ENCODE measurements at regions not wholly inside any gene's neighbourhood (a gene's known extent, or its start where the extent isn't known, plus 50 kb on each side); places are given as distances from the start of the nearest gene placed in this dataset.

DNA sequence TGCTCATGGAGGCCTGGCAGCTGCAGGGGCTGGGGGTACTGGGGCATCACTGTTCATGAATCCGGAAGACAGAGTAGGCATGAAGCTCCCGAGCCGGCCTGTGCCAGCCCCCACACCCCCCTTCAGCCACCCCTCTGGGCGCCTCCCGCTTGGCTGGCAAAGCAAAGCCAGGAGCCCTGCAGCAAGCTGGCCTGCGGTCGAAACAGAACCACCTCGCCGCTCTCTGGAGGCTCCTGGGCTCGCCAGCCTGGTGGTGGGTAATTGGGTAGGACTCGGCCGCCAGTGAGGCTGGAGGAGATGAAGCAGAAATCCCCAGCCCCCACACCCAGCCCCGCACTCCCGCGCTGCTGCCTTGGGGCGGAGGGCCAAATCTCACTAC is 70.9 kb upstream of the GPC1 start:
- Histone ChIP-seq H2BK120ac (ENCODE audit: low read depth, low read length) (no peak overlapping the region), H2BK20ac (ENCODE audit: low read depth, low read length) (no peak overlapping the region), H3K4ac (ENCODE audit: low read depth, low read length) (no peak overlapping the region), H4K5ac (ENCODE audit: low read depth, low read length) (no peak overlapping the region), H4K8ac (ENCODE audit: low read depth in 2 of 2, low read length in 2 of 2) (no peak overlapping the region), H3K56ac (ENCODE audit: extremely low read depth, insufficient read depth, low read length) (no peak overlapping the region), H3K27ac (ENCODE audit: insufficient read depth, low read length) (no peak overlapping the region), H3K18ac (ENCODE audit: low read depth, low read length) (no peak overlapping the region), H2AK5ac (ENCODE audit: low read depth, low read length) (no peak overlapping the region), H2AFZ (replicated peaks; ENCODE audit: low read length, poor library complexity) (no peak overlapping the region), H2BK15ac (ENCODE audit: low read depth, low read length) (no peak overlapping the region), H3K9me3 (ENCODE audit: control insufficient read depth, insufficient read depth, low read length) (peaks cover 21% of the 10 kb centered on the region), H3K9ac (ENCODE audit: low read depth, low read length) (no peak overlapping the region), H3K4me2 (ENCODE audit: low read depth, low read length) (no peak overlapping the region), H3K4me3 (ENCODE audit: insufficient read depth, low read depth, low read length) (no peak overlapping the region), H2AK9ac (replicated peaks; ENCODE audit: low read depth, low read length, poor library complexity) (no peak overlapping the region), H3K36me3 (ENCODE audit: control insufficient read depth, insufficient read depth, low read length) (no peaks in the 10 kb centered on the region), H3K9me1 (ENCODE audit: insufficient read depth, low read length) (peaks cover 10% of the 10 kb centered on the region), H3K4me1 (ENCODE audit: control insufficient read depth, insufficient read depth, low read length) (peaks cover 6% of the 10 kb centered on the region), H3K79me1 (ENCODE audit: low read depth in 1 of 2, low read length in 2 of 2) (0 out of 4 replicates have a peak, but pooled peaks cover 0 to 2% of the 10 kb centered on the region in 2 experiments), H3K23ac (ENCODE audit: low read depth, low read length) (no peak overlapping the region), H4K20me1 (ENCODE audit: insufficient read depth, low read length) (no peaks in the 10 kb centered on the region), H3K27me3 (ENCODE audit: control insufficient read depth, insufficient read depth, low read length) (no peaks in the 10 kb centered on the region), H4K91ac (ENCODE audit: insufficient read depth, low read depth, low read length) (no peak overlapping the region), H3K14ac (replicated peaks; ENCODE audit: low read depth, low read length) (no peak overlapping the region), H2BK5ac (ENCODE audit: low read depth, low read length, poor library complexity, severe bottlenecking) (no peak overlapping the region)
- in situ Hi-C loops (cut with MboI; ENCODE audit: low sequenced_read_pairs) (no loop called here), dilution Hi-C loops (cut with HindIII; ENCODE audit: low sequenced_read_pairs, unreplicated experiment) (no loop called here), intact Hi-C loops (cut with micrococcal nuclease) (no loop called here)
- DNase-seq (no peak), ATAC-seq (ENCODE audit: low read depth) (no peak)
- no CpG with 5 or more reads among the region's 16 CpGs for whole genome bisulfite sequencing, 2 experiments (ENCODE audit: extremely low coverage in 2 of 2, insufficient read length in 1 of 2)
- CTCF ChIA-PET: no interaction called here
- no TSS peak for BruUV-seq (replicated peaks)
- TF ChIP-seq MXI1 (IDR thresholded peaks at IDR 0.05; ENCODE audit: borderline replicate concordance, low read depth, low read length) (no peak), FOS (IDR thresholded peaks at IDR 0.05; ENCODE audit: low read depth, low read length) (no peak), SMC3 (IDR thresholded peaks at IDR 0.05; ENCODE audit: low read depth, low read length) (no peak), MAZ (IDR thresholded peaks at IDR 0.05; ENCODE audit: borderline replicate concordance, low read depth, low read length) (no peak), CHD1 (IDR thresholded peaks at IDR 0.05; ENCODE audit: low read depth, low read length) (no peak), CEBPB (IDR thresholded peaks at IDR 0.05; ENCODE audit: low read depth, low read length) (no peak), POLR2A (IDR thresholded peaks at IDR 0.05; ENCODE audit: low read depth, low read length) (no peak), NFE2L2 (IDR thresholded peaks at IDR 0.05; ENCODE audit: low read depth, low read length) (no peak), RFX5 (IDR thresholded peaks at IDR 0.05; ENCODE audit: low read depth, low read length) (no peak), MAFK (IDR thresholded peaks at IDR 0.05; ENCODE audit: low read depth, low read length) (no peak), RCOR1 (IDR thresholded peaks at IDR 0.05; ENCODE audit: insufficient replicate concordance, low read length) (no peak), RAD21 (IDR thresholded peaks at IDR 0.05; ENCODE audit: low read length) (no peak), BHLHE40 (IDR thresholded peaks at IDR 0.05; ENCODE audit: low read depth, low read length) (no peak)
- TF ChIP-seq, protein P1, sequence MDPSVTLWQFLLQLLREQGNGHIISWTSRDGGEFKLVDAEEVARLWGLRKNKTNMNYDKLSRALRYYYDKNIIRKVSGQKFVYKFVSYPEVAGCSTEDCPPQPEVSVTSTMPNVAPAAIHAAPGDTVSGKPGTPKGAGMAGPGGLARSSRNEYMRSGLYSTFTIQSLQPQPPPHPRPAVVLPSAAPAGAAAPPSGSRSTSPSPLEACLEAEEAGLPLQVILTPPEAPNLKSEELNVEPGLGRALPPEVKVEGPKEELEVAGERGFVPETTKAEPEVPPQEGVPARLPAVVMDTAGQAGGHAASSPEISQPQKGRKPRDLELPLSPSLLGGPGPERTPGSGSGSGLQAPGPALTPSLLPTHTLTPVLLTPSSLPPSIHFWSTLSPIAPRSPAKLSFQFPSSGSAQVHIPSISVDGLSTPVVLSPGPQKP (IDR thresholded peaks at IDR 0.05; ENCODE audit: borderline replicate concordance, low read depth, low read length): no peak
- TF ChIP-seq, protein P2, sequence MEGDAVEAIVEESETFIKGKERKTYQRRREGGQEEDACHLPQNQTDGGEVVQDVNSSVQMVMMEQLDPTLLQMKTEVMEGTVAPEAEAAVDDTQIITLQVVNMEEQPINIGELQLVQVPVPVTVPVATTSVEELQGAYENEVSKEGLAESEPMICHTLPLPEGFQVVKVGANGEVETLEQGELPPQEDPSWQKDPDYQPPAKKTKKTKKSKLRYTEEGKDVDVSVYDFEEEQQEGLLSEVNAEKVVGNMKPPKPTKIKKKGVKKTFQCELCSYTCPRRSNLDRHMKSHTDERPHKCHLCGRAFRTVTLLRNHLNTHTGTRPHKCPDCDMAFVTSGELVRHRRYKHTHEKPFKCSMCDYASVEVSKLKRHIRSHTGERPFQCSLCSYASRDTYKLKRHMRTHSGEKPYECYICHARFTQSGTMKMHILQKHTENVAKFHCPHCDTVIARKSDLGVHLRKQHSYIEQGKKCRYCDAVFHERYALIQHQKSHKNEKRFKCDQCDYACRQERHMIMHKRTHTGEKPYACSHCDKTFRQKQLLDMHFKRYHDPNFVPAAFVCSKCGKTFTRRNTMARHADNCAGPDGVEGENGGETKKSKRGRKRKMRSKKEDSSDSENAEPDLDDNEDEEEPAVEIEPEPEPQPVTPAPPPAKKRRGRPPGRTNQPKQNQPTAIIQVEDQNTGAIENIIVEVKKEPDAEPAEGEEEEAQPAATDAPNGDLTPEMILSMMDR (conservative IDR thresholded peaks at IDR 0.05; ENCODE audit: low read depth, low read length): no peak
- TF ChIP-seq, protein P3, sequence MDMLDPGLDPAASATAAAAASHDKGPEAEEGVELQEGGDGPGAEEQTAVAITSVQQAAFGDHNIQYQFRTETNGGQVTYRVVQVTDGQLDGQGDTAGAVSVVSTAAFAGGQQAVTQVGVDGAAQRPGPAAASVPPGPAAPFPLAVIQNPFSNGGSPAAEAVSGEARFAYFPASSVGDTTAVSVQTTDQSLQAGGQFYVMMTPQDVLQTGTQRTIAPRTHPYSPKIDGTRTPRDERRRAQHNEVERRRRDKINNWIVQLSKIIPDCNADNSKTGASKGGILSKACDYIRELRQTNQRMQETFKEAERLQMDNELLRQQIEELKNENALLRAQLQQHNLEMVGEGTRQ (IDR thresholded peaks at IDR 0.05; ENCODE audit: low read depth, low read length): no peak
- POLR2A ChIA-PET (ENCODE audit: unreplicated experiment): no interaction called here

Data from IMR-90 (cell line).